ENCODE measurements at regions not wholly inside any gene's neighbourhood (a gene's known extent, or its start where the extent isn't known, plus 50 kb on each side); places are given as distances from the start of the nearest gene placed in this dataset.

GRCh38 chr20:22508426-22508825 is 75.9 kb downstream of the FOXA2 start:
- TF ChIP-seq MYC (IDR thresholded peaks at IDR 0.05; ENCODE audit: low read depth, low read length) = no peak
- TF ChIP-seq POLR2A (IDR thresholded peaks at IDR 0.05; ENCODE audit: extremely low read depth, insufficient read length) = no peak
- no peak for TF ChIP-seq CTCF (IDR thresholded peaks at IDR 0.05; ENCODE audit: low read depth, low read length)
- no peak for TF ChIP-seq MAX (IDR thresholded peaks at IDR 0.05; ENCODE audit: low read depth, low read length)
- DNase-seq (ENCODE audit: low read depth) = no peak
- no peak overlapping the region for H3K4me3 ChIP-seq (ENCODE audit: low read depth, low read length)

- H3K4me3 ChIP-seq (ENCODE audit: low read depth, low read length) = no peak overlapping the region
- no peak for TF ChIP-seq CTCF (IDR thresholded peaks at IDR 0.05; ENCODE audit: low read depth, low read length)
- no peak for TF ChIP-seq POLR2A (IDR thresholded peaks at IDR 0.05; ENCODE audit: extremely low read depth, insufficient read length)
- no peak for DNase-seq (ENCODE audit: low read depth)
These were observed 77.0 kb downstream of the FOXA2 start for GRCh38 chr20:22507240-22507961.

GRCh38 chr20:22506827-22507226 is 77.5 kb downstream of the FOXA2 start:
- no peak for DNase-seq (ENCODE audit: low read depth)
- TF ChIP-seq MAX (IDR thresholded peaks at IDR 0.05; ENCODE audit: low read depth, low read length) (no peak), POLR2A (IDR thresholded peaks at IDR 0.05; ENCODE audit: extremely low read depth, insufficient read length) (no peak), MYC (IDR thresholded peaks at IDR 0.05; ENCODE audit: low read depth, low read length) (no peak), CTCF (IDR thresholded peaks at IDR 0.05; ENCODE audit: low read depth, low read length) (no peak)
- no peak overlapping the region for H3K4me3 ChIP-seq (ENCODE audit: low read depth, low read length)

- TF ChIP-seq CTCF (IDR thresholded peaks at IDR 0.05; ENCODE audit: low read depth, low read length) (no peak), POLR2A (IDR thresholded peaks at IDR 0.05; ENCODE audit: extremely low read depth, insufficient read length) (no peak), MAX (IDR thresholded peaks at IDR 0.05; ENCODE audit: low read depth, low read length) (no peak), MYC (IDR thresholded peaks at IDR 0.05; ENCODE audit: low read depth, low read length) (no peak)
- no peak overlapping the region for H3K4me3 ChIP-seq (ENCODE audit: low read depth, low read length)
- no peak for DNase-seq (ENCODE audit: low read depth)
These were observed 79.5 kb downstream of the FOXA2 start for GRCh38 chr20:22504829-22505377.

GRCh38 chr20:22503577-22503976 is 80.8 kb downstream of the FOXA2 start:
- TF ChIP-seq MYC (IDR thresholded peaks at IDR 0.05; ENCODE audit: low read depth, low read length) = no peak
- TF ChIP-seq MAX (IDR thresholded peaks at IDR 0.05; ENCODE audit: low read depth, low read length) = no peak
- no peak for TF ChIP-seq POLR2A (IDR thresholded peaks at IDR 0.05; ENCODE audit: extremely low read depth, insufficient read length)
- TF ChIP-seq CTCF (IDR thresholded peaks at IDR 0.05; ENCODE audit: low read depth, low read length) = no peak
- no peak for DNase-seq (ENCODE audit: low read depth)
- no peak overlapping the region for H3K4me3 ChIP-seq (ENCODE audit: low read depth, low read length)

All from NB4 (cell line).